CD4-positive, alpha-beta T cell treated with Interleukin-15 for 1 hour (primary cell): ENCODE measurements at regions not wholly inside any gene's neighbourhood (a gene's known extent, or its start where the extent isn't known, plus 50 kb on each side); places are given as distances from the start of the nearest gene placed in this dataset.

ENCODE experiments used
- DNase-seq: peaks from one replicate; pipeline ENCODE4 v3.0.0-alpha.2; 2020

- no peak for DNase-seq
Observed at GRCh38 chr10:2949221-2949947, 118.0 kb upstream of the PFKP start.

GRCh38 chr10:2948127-2948854 lies 119.1 kb upstream of the PFKP start:
- DNase-seq: no peak

GRCh38 chr10:2944788-2945187 lies 122.6 kb upstream of the PFKP start:
- no peak for DNase-seq

- no peak for DNase-seq
Observed at GRCh38 chr10:2943932-2944614, 123.3 kb upstream of the PFKP start.

- DNase-seq: no peak
Observed at GRCh38 chr10:2942938-2943337, 124.4 kb upstream of the PFKP start.

- no peak for DNase-seq
Observed at GRCh38 chr10:2938869-2939268, 128.5 kb upstream of the PFKP start.

- DNase-seq: no peak
Observed at GRCh38 chr10:2936816-2937215, 130.5 kb upstream of the PFKP start.

- no peak for DNase-seq
Observed at GRCh38 chr10:2935647-2936386, 131.5 kb upstream of the PFKP start.

- DNase-seq: no peak
Observed at GRCh38 chr10:2933924-2934323, 133.4 kb upstream of the PFKP start.

GRCh38 chr10:2933519-2933918 lies 133.8 kb upstream of the PFKP start:
- DNase-seq: no peak

- DNase-seq: no peak
Observed at GRCh38 chr10:2933071-2933470, 134.3 kb upstream of the PFKP start.

- no peak for DNase-seq
Observed at GRCh38 chr10:2929480-2930258, 137.7 kb upstream of the PFKP start.

- DNase-seq: peak; percentile 54
Observed at GRCh38 chr10:2927958-2928840, 139.1 kb upstream of the PFKP start.

GRCh38 chr10:2926918-2927660 lies 140.3 kb upstream of the PFKP start:
- DNase-seq: no peak

- DNase-seq: no peak
Observed at GRCh38 chr10:2925631-2926030, 141.7 kb upstream of the PFKP start.

- DNase-seq: no peak
Observed at GRCh38 chr10:2924431-2924830, 142.9 kb upstream of the PFKP start.

GRCh38 chr10:2921956-2922680 lies 145.2 kb upstream of the PFKP start:
- DNase-seq: no peak

GRCh38 chr10:2920637-2921036 lies 146.7 kb upstream of the PFKP start:
- no peak for DNase-seq

GRCh38 chr10:2920168-2920567 lies 147.2 kb upstream of the PFKP start:
- no peak for DNase-seq

GRCh38 chr10:2919016-2919415 lies 148.3 kb upstream of the PFKP start:
- DNase-seq: no peak
